PC-3 (cell line): ENCODE measurements at regions not wholly inside any gene's neighbourhood (a gene's known extent, or its start where the extent isn't known, plus 50 kb on each side); places are given as distances from the start of the nearest gene placed in this dataset.
"Not testable (repeated sequence)": the region's sequence is repeated elsewhere in the genome, so short reads cannot be mapped to it uniquely, and the experiment has no call there.

Source experiments
- ATAC-seq: fragments of 200-7000 bp; cut with Tn5 transposase; 2 replicates; pipeline ENCODE4 v1.9.1; 2020; ENCODE audit warnings: mild to moderate bottlenecking, moderate library complexity
- BruUV-seq: library from RNA; stranded (reverse); fragments of 400-500 nt; replicated peaks from 2 replicates; lab custom pipeline; 2021; lab: Mats Ljungman, UMichigan
- CTCF ChIA-PET: fragments of 300-600 bp; sonication (Branson Sonifier 250); formaldehyde crosslinking; loops from one replicate; lab custom pipeline; 2022; ENCODE audit warnings: antibody characterized with exemption; lab: Charles Lee
- POLR2A ChIA-PET: fragments of 300-600 bp; sonication (Branson Sonifier 250); formaldehyde crosslinking; loops from one replicate; lab custom pipeline; 2022; ENCODE audit warnings: antibody characterized with exemption; ENCODE audit not compliant: unreplicated experiment; lab: Charles Lee
- DNase-seq: peaks from one replicate; pipeline ENCODE4 v3.0.0-alpha.2; 2015
- H2AFZ ChIP-seq: fragments of 300-600 bp; sonication (generic); 2 replicates; pipeline ENCODE4 v1.6.0; 2016; ENCODE audit warnings: antibody characterized with exemption, low read length
- H3F3A ChIP-seq: fragments of 300-600 bp; sonication (generic); one replicate; pipeline ENCODE4 v1.6.0; 2017; ENCODE audit warnings: antibody characterized with exemption, low read length, control low read depth, mild to moderate bottlenecking; ENCODE audit not compliant: unreplicated experiment
- H3K27ac ChIP-seq: fragments of 300-600 bp; sonication (generic); 2 replicates; pipeline ENCODE4 v1.5.1; 2016; ENCODE audit warnings: mild to moderate bottlenecking, low read length
- H3K27me3 ChIP-seq: fragments of 300-600 bp; sonication (generic); 2 replicates; pipeline ENCODE4 v1.6.1; 2016; ENCODE audit warnings: low read length, mixed read lengths
- H3K36me3 ChIP-seq: fragments of 300-600 bp; sonication (generic); 2 replicates; pipeline ENCODE4 v1.6.1; 2016; ENCODE audit warnings: low read depth, mixed run types, low read length, mixed read lengths
- H3K4me1 ChIP-seq: fragments of 300-600 bp; sonication (generic); 2 replicates; pipeline ENCODE4 v1.5.1; 2016; ENCODE audit warnings: low read length; ENCODE audit not compliant: insufficient read depth
- H3K4me2 ChIP-seq: fragments of 300-600 bp; sonication (generic); 2 replicates; pipeline ENCODE4 v1.6.0; 2016; ENCODE audit warnings: low read length
- H3K4me3 ChIP-seq: fragments of 300-600 bp; sonication (generic); 2 replicates; pipeline ENCODE4 v1.5.1; 2016; ENCODE audit warnings: mild to moderate bottlenecking, low read length, mixed read lengths
- H3K79me2 ChIP-seq: fragments of 300-600 bp; sonication (generic); 2 replicates; pipeline ENCODE4 v1.6.1; 2017; ENCODE audit warnings: low read length, mixed read lengths
- H3K9ac ChIP-seq: fragments of 300-600 bp; sonication (generic); 2 replicates; pipeline ENCODE4 v1.6.0; 2016; ENCODE audit warnings: mild to moderate bottlenecking, low read length
- H3K9me2 ChIP-seq: fragments of 300-600 bp; sonication (generic); replicated peaks from 2 replicates; pipeline ENCODE4 v1.6.1; 2016; ENCODE audit warnings: mixed run types, low read length, mixed read lengths
- H3K9me3 ChIP-seq: fragments of 300-600 bp; sonication (generic); 2 replicates; pipeline ENCODE4 v1.6.1; 2016; ENCODE audit warnings: low read length, mixed read lengths
- H4K20me1 ChIP-seq: fragments of 300-600 bp; sonication (generic); 2 replicates; pipeline ENCODE4 v1.6.1; 2016; ENCODE audit warnings: low read length, mixed read lengths
- CTCF ChIP-seq: fragments of 300-600 bp; sonication (generic); conservative IDR thresholded peaks from 2 replicates; pipeline ENCODE4 v1.5.1; 2017; ENCODE audit warnings: antibody characterized with exemption, low read depth, mild to moderate bottlenecking, low read length
- EZH2 ChIP-seq: fragments of 300-600 bp; sonication (generic); IDR thresholded peaks from one replicate; pipeline ENCODE4 v1.6.1; 2017; ENCODE audit warnings: antibody characterized with exemption, mild to moderate bottlenecking, low read length; ENCODE audit not compliant: unreplicated experiment
- EZH2phosphoT487 ChIP-seq: fragments of 300-600 bp; sonication (generic); IDR thresholded peaks from 2 replicates; pipeline ENCODE4 v1.6.1; 2018; ENCODE audit warnings: mild to moderate bottlenecking, antibody characterized with exemption, low read length, borderline replicate concordance
- intact Hi-C: fragments of 100-400 bp; cut with micrococcal nuclease; formaldehyde crosslinking; loops from 2 replicates; pipeline ENCODE4 v1.9.0; 2023

GRCh38 chr6:63510353-63510686, 62.0 kb upstream of the LOC128125822 start:
- Histone ChIP-seq H3K9ac (no peak overlapping the region), H3K27me3 (no peaks in the 10 kb centered on the region), H3K4me2 (no peak overlapping the region), H3K9me3 (no peaks in the 10 kb centered on the region), H3K9me2 (no peaks in the 10 kb centered on the region), H3K27ac (no peak overlapping the region), H3K4me1 (no peaks in the 10 kb centered on the region), H2AFZ (no peak overlapping the region), H3K79me2 (no peaks in the 10 kb centered on the region), H4K20me1 (no peaks in the 10 kb centered on the region), H3K36me3 (no peaks in the 10 kb centered on the region), H3K4me3 (no peak overlapping the region), H3F3A (no peaks in the 10 kb centered on the region)
- BruUV-seq: no TSS peak
- ChIA-PET CTCF (no interaction called here), POLR2A (no interaction called here)
- DNase-seq (no peak), ATAC-seq (no peak)
- no peak for TF ChIP-seq CTCF
- TF ChIP-seq EZH2: no peak
- TF ChIP-seq EZH2phosphoT487: no peak
- intact Hi-C loops: no loop called here

- no peak overlapping the region for H3K4me3 ChIP-seq
- no peak overlapping the region for H3K4me2 ChIP-seq
- DNase-seq: no peak
- H3K9ac ChIP-seq: no peak overlapping the region
- POLR2A ChIA-PET: no interaction called here
- no peak overlapping the region for H3K27ac ChIP-seq
- no peaks in the 10 kb centered on the region for H3K4me1 ChIP-seq
- intact Hi-C loops: no loop called here
- ATAC-seq: no peak
- no TSS peak for BruUV-seq
- no peaks in the 10 kb centered on the region for H3K79me2 ChIP-seq
- H3K9me3 ChIP-seq: no peaks in the 10 kb centered on the region
- CTCF ChIA-PET: no interaction called here
- no peaks in the 10 kb centered on the region for H3K27me3 ChIP-seq
- no peaks in the 10 kb centered on the region for H3K9me2 ChIP-seq
- no peaks in the 10 kb centered on the region for H3F3A ChIP-seq
- H2AFZ ChIP-seq: no peak overlapping the region
- no peaks in the 10 kb centered on the region for H4K20me1 ChIP-seq
- H3K36me3 ChIP-seq: no peaks in the 10 kb centered on the region
- no peak for TF ChIP-seq EZH2
- no peak for TF ChIP-seq CTCF
- TF ChIP-seq EZH2phosphoT487: no peak
Measured at GRCh38 chr6:63510849-63511248, 61.4 kb upstream of the LOC128125822 start.

GRCh38 chr6:63514488-63515173, 57.6 kb upstream of the LOC128125822 start:
- no peak for TF ChIP-seq EZH2phosphoT487
- no peak for TF ChIP-seq CTCF
- Histone ChIP-seq H3K79me2 (no peaks in the 10 kb centered on the region), H2AFZ (no peak overlapping the region), H3K9me2 (no peaks in the 10 kb centered on the region), H3K9ac (no peak overlapping the region), H4K20me1 (no peaks in the 10 kb centered on the region), H3K9me3 (no peaks in the 10 kb centered on the region), H3F3A (no peaks in the 10 kb centered on the region), H3K36me3 (no peaks in the 10 kb centered on the region), H3K4me2 (no peak overlapping the region), H3K4me1 (no peaks in the 10 kb centered on the region), H3K27ac (no peak overlapping the region), H3K4me3 (no peak overlapping the region), H3K27me3 (no peaks in the 10 kb centered on the region)
- DNase-seq (no peak), ATAC-seq (no peak)
- ChIA-PET CTCF (no interaction called here), POLR2A (no interaction called here)
- intact Hi-C loops: no loop called here
- no TSS peak for BruUV-seq

- H4K20me1 ChIP-seq, DNase-seq, H3K4me2 ChIP-seq, H3K27ac ChIP-seq, H3F3A ChIP-seq, H3K36me3 ChIP-seq, BruUV-seq, ATAC-seq, H3K4me3 ChIP-seq, intact Hi-C loops, H3K9me3 ChIP-seq, H3K9ac ChIP-seq, H3K27me3 ChIP-seq, H3K9me2 ChIP-seq, H3K4me1 ChIP-seq, H3K79me2 ChIP-seq, H2AFZ ChIP-seq, POLR2A ChIA-PET: not testable (repeated sequence)
- CTCF ChIA-PET: interaction anchor here (0.6 kb wide), 1 partner anchor 55 kb away, joined by 3 read pairs; no protein-coding TSS in a partner anchor
Measured at GRCh38 chr6:63515227-63515626, 57.1 kb upstream of the LOC128125822 start.
